ENCODE measurements at regions not wholly inside any gene's neighbourhood (a gene's known extent, or its start where the extent isn't known, plus 50 kb on each side); places are given as distances from the start of the nearest gene placed in this dataset.

DNA sequence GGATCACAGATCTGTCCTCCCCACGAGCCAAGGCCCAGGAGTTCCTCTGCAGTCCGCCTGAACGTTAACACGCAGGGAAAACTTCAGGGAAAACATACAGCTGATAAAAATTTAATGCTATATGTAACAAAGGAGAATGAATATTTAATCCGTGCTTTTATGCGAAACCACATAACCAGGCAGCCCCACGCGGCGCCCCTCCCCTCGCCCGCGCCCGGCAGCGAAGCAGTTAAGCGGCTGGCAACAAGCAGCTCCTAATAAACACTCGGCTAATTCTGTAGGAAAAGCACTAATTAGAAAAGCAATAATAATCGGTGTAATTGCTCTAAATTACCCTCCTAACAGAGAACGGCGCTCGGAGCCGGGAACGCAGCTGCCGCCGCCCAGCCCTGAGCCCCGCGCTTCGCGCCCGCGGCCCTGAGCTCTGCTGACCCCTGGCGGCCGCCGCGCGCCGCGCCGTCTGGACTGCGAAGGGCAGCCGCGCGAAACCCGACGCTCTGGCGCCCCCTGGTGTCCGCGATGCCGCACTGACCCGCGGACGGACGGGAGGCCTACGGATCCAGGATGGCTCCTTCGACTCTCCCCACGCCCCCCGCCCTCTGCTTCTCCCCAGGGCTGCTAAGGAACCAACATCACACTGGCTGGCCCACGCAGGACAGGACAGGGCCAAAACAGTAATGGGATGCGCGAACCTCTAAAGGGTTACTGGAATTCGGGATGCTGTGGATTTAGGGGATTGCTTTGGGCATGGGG, 181.4 kb downstream of the SMAD2 start (continued):
- TF ChIP-seq, protein P1, sequence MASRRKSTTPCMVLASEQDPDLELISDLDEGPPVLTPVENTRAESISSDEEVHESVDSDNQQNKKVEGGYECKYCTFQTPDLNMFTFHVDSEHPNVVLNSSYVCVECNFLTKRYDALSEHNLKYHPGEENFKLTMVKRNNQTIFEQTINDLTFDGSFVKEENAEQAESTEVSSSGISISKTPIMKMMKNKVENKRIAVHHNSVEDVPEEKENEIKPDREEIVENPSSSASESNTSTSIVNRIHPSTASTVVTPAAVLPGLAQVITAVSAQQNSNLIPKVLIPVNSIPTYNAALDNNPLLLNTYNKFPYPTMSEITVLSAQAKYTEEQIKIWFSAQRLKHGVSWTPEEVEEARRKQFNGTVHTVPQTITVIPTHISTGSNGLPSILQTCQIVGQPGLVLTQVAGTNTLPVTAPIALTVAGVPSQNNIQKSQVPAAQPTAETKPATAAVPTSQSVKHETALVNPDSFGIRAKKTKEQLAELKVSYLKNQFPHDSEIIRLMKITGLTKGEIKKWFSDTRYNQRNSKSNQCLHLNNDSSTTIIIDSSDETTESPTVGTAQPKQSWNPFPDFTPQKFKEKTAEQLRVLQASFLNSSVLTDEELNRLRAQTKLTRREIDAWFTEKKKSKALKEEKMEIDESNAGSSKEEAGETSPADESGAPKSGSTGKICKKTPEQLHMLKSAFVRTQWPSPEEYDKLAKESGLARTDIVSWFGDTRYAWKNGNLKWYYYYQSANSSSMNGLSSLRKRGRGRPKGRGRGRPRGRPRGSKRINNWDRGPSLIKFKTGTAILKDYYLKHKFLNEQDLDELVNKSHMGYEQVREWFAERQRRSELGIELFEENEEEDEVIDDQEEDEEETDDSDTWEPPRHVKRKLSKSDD (conservative IDR thresholded peaks at IDR 0.05; ENCODE audit: low read length) = no peak
- TF ChIP-seq SRSF3 (IDR thresholded peaks at IDR 0.05; ENCODE audit: insufficient read depth, low read length) = no peak
- TF ChIP-seq SMAD4 (CRISPR knock-in tag; conservative IDR thresholded peaks at IDR 0.05) = peak; percentile 81
- TF ChIP-seq, protein P2, sequence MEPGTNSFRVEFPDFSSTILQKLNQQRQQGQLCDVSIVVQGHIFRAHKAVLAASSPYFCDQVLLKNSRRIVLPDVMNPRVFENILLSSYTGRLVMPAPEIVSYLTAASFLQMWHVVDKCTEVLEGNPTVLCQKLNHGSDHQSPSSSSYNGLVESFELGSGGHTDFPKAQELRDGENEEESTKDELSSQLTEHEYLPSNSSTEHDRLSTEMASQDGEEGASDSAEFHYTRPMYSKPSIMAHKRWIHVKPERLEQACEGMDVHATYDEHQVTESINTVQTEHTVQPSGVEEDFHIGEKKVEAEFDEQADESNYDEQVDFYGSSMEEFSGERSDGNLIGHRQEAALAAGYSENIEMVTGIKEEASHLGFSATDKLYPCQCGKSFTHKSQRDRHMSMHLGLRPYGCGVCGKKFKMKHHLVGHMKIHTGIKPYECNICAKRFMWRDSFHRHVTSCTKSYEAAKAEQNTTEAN (CRISPR knock-in tag; IDR thresholded peaks at IDR 0.05) = no peak
- no peak for TF ChIP-seq ZNF589 (CRISPR knock-in tag; IDR thresholded peaks at IDR 0.05; ENCODE audit: low read depth)
- TF ChIP-seq RBM25 (IDR thresholded peaks at IDR 0.05; ENCODE audit: low read depth, low read length, severe bottlenecking) = peak; percentile 43

Measured in K562 (cell line).